CD14-positive monocyte (primary cell): ENCODE measurements at regions not wholly inside any gene's neighbourhood (a gene's known extent, or its start where the extent isn't known, plus 50 kb on each side); places are given as distances from the start of the nearest gene placed in this dataset.

ENCODE experiments used
- DNase-seq, 3 donors: peaks; one replicate each; pipeline ENCODE4 v3.0.0-alpha.2; 2011 to 2022
- H2AFZ ChIP-seq: 2 replicates; pipeline ENCODE4 v1.6.0; 2012; ENCODE audit warnings: mild to moderate bottlenecking, low read depth, low read length, inconsistent platforms; ENCODE audit not compliant: insufficient read depth, poor library complexity, severe bottlenecking
- H3K27ac ChIP-seq, 2 donors: 1 replicate in 1 of 2; 2 replicates in 1 of 2; pipeline ENCODE4 v1.5.1; 2012 to 2013; ENCODE audit warnings: low read length in 2 of 2, control low read depth in 1 of 2, inconsistent platforms in 1 of 2, low read depth in 1 of 2, mild to moderate bottlenecking in 1 of 2
- H3K27me3 ChIP-seq, 2 donors: one replicate each; pipeline versions ENCODE4 v1.6.0 to v1.6.1; 2011 to 2013; ENCODE audit warnings: low read length in 2 of 2; ENCODE audit not compliant: control insufficient read depth in 2 of 2, insufficient read depth in 2 of 2
- H3K36me3 ChIP-seq, 2 donors: replicated peaks in 1 of 2; 1 replicate in 1 of 2; 2 replicates in 1 of 2; pipeline versions ENCODE4 v1.5.1 to v1.6.1; 2012 to 2013; ENCODE audit warnings: low read length in 2 of 2, control low read depth in 1 of 2, inconsistent platforms in 1 of 2, mild to moderate bottlenecking in 1 of 2; ENCODE audit not compliant: insufficient read depth in 2 of 2, control insufficient read depth in 1 of 2
- H3K4me1 ChIP-seq, 2 donors: 1 replicate in 1 of 2; 2 replicates in 1 of 2; pipeline versions ENCODE4 v1.5.1 to v1.6.1; 2012 to 2013; ENCODE audit warnings: low read length in 2 of 2, control low read depth in 1 of 2, inconsistent platforms in 1 of 2, mild to moderate bottlenecking in 1 of 2, moderate library complexity in 1 of 2; ENCODE audit not compliant: insufficient read depth in 2 of 2, control insufficient read depth in 1 of 2
- H3K4me2 ChIP-seq: replicated peaks from 2 replicates; pipeline ENCODE3; 2012; ENCODE audit warnings: low read length, moderate library complexity, mild to moderate bottlenecking; ENCODE audit not compliant: poor library complexity, severe bottlenecking; ENCODE audit errors: extremely low read depth
- H3K4me3 ChIP-seq, 3 experiments: fragments of 200-600 bp in 1 of 3; sonication (generic) in 1 of 3; replicated peaks in 1 of 3; 1 replicate in 2 of 3; 2 replicates in 1 of 3; pipeline ENCODE4 v1.5.1; 2011 to 2013; ENCODE audit warnings: low read length in 3 of 3, mild to moderate bottlenecking in 3 of 3, control low read depth in 2 of 3, low read depth in 2 of 3, inconsistent platforms in 1 of 3, moderate library complexity in 1 of 3
- H3K79me2 ChIP-seq: 2 replicates; pipeline ENCODE4 v1.6.0; 2012; ENCODE audit warnings: mild to moderate bottlenecking, control low read depth, inconsistent platforms, low read length, moderate library complexity; ENCODE audit not compliant: insufficient read depth
- H3K9ac ChIP-seq: 2 replicates; pipeline ENCODE4 v1.6.0; 2017; ENCODE audit warnings: low read length, mild to moderate bottlenecking; ENCODE audit not compliant: insufficient read depth, poor library complexity, severe bottlenecking
- H3K9me3 ChIP-seq, 2 donors: replicated peaks in 1 of 2; 1 replicate in 1 of 2; 2 replicates in 1 of 2; pipeline versions ENCODE4 v1.5.1 to v1.6.1; 2012 to 2013; ENCODE audit warnings: low read length in 2 of 2, control low read depth in 1 of 2; ENCODE audit not compliant: control insufficient read depth in 1 of 2, insufficient read depth in 1 of 2
- H4K20me1 ChIP-seq: 2 replicates; pipeline ENCODE4 v1.6.0; 2012; ENCODE audit warnings: mild to moderate bottlenecking, low read length, control low read depth, moderate library complexity; ENCODE audit not compliant: insufficient read depth
- H3K27ac Mint-ChIP-seq, 7 donors: one replicate each; pipeline ENCODE4 v1.8.0; 2020; ENCODE audit warnings: mild to moderate bottlenecking in 7 of 7, mixed read lengths in 7 of 7, moderate library complexity in 6 of 7, inconsistent platforms in 2 of 7
- H3K27me3 Mint-ChIP-seq, 3 donors: one replicate each; pipeline ENCODE4 v1.8.0; 2021 to 2022; ENCODE audit warnings: low read depth in 3 of 3, mild to moderate bottlenecking in 3 of 3, mixed read lengths in 3 of 3, moderate library complexity in 3 of 3, inconsistent platforms in 1 of 3
- H3K36me3 Mint-ChIP-seq, 2 donors: one replicate each; pipeline ENCODE4 v1.8.0; 2020; ENCODE audit warnings: mixed read lengths in 2 of 2, inconsistent platforms in 1 of 2, mild to moderate bottlenecking in 1 of 2
- H3K4me1 Mint-ChIP-seq: one replicate; pipeline ENCODE4 v1.8.0; 2020; ENCODE audit warnings: mild to moderate bottlenecking, mixed read lengths
- H3K4me3 Mint-ChIP-seq, 2 donors: one replicate each; pipeline ENCODE4 v1.8.0; 2020; ENCODE audit warnings: mild to moderate bottlenecking in 2 of 2, mixed read lengths in 2 of 2, moderate library complexity in 1 of 2
- H3K9me3 Mint-ChIP-seq, 7 donors: one replicate each; pipeline ENCODE4 v1.8.0; 2020 to 2022; ENCODE audit warnings: mixed read lengths in 7 of 7, mild to moderate bottlenecking in 6 of 7, moderate library complexity in 6 of 7, inconsistent platforms in 2 of 7
- CTCF ChIP-seq: fragments of 200-600 bp; IDR thresholded peaks from one replicate; pipeline ENCODE4 v1.8.0; 2022; ENCODE audit warnings: antibody characterized with exemption, mild to moderate bottlenecking
- WGBS: methylation state at CpG from one replicate; pipeline ENCODE4 v1.1.5; 2013; ENCODE audit warnings: missing lambda C conversion rate; ENCODE audit not compliant: insufficient coverage; 5-methylcytosine and 5-hydroxymethylcytosine counted together
- intact Hi-C, 2 donors: fragments of 100-400 bp; cut with micrococcal nuclease; formaldehyde crosslinking; loops; one replicate each; pipeline versions ENCODE4 v1.15.0 to v1.15.1; 2023

DNA sequence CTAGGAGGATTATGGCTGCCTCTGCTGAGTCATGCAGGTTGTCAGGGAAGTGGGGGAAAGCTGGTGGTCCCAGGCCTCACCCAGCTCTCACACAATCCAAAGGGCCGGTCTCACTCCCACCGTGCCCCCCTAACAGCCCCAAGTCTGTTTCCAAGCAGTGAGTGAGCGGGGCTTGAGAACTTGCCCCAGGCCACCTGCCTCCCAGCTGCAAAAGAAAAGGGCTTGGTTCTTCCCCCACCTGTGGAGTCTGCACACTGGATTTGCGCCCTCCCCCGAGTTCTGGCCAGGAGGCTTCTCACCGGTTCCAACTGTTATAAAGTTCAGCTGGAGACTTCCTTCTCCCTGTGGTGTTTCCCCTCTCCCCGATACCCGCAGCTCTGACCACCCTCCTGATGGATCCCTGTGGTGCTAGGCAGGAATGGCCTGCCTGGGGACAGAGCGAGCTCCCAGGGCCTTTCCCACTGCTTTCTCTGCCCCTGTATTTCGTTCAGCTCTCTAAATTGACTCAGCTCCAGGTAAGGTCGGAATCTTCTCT, 222.3 kb downstream of the BARHL2 start:
- H3K79me2 ChIP-seq, result no peaks in the 10 kb centered on the region
- no peak overlapping the region for H2AFZ ChIP-seq
- intact Hi-C loops, result no loop called here
- peaks cover 0 to 3% of the 10 kb centered on the region in 2 donors for H3K9me3 ChIP-seq
- no peak overlapping the region for H3K4me3 ChIP-seq
- no peak overlapping the region for H3K9ac ChIP-seq
- WGBS, result 82% methylated on average over 7 of the region's 11 CpGs
- Mint-ChIP-seq H3K4me3 (no peak overlapping the region), H3K9me3 (peaks cover 0 to 8% (median 3%) of the 10 kb centered on the region in 7 donors), H3K27ac (no peak overlapping the region), H3K27me3 (no peaks in the 10 kb centered on the region), H3K36me3 (no peaks in the 10 kb centered on the region), H3K4me1 (no peaks in the 10 kb centered on the region)
- H3K4me2 ChIP-seq, result no peak overlapping the region
- no peaks in the 10 kb centered on the region for H3K27me3 ChIP-seq
- no peak for DNase-seq
- H3K27ac ChIP-seq, result no peak overlapping the region
- no peaks in the 10 kb centered on the region for H3K4me1 ChIP-seq
- H4K20me1 ChIP-seq, result no peaks in the 10 kb centered on the region
- H3K36me3 ChIP-seq, result no peaks in the 10 kb centered on the region
- TF ChIP-seq CTCF, result no peak

GRCh38 chr1:90488451-90488850, 228.7 kb downstream of the BARHL2 start:
- Histone ChIP-seq H3K36me3 (no peaks in the 10 kb centered on the region), H3K4me2 (no peak overlapping the region), H3K27me3 (no peaks in the 10 kb centered on the region), H3K4me1 (no peaks in the 10 kb centered on the region), H3K4me3 (no peak overlapping the region), H2AFZ (no peak overlapping the region), H3K79me2 (no peaks in the 10 kb centered on the region), H3K9ac (no peak overlapping the region), H3K27ac (no peak overlapping the region), H4K20me1 (no peaks in the 10 kb centered on the region), H3K9me3 (no peaks in the 10 kb centered on the region)
- H3K9me3 Mint-ChIP-seq, result peaks cover 0 to 4% (median 0%) of the 10 kb centered on the region in 7 donors
- peaks cover 0 to 2% (median 0%) of the 10 kb centered on the region in 3 donors for H3K27me3 Mint-ChIP-seq
- no peak overlapping the region for H3K27ac Mint-ChIP-seq
- no peak for DNase-seq
- no peaks in the 10 kb centered on the region for H3K4me1 Mint-ChIP-seq
- no CpG with 5 or more reads among the region's 5 CpGs for WGBS
- intact Hi-C loops, result no loop called here
- no peak for TF ChIP-seq CTCF
- no peaks in the 10 kb centered on the region for H3K36me3 Mint-ChIP-seq
- no peak overlapping the region for H3K4me3 Mint-ChIP-seq
